AG04450 (cell line): ENCODE measurements at regions not wholly inside any gene's neighbourhood (a gene's known extent, or its start where the extent isn't known, plus 50 kb on each side); places are given as distances from the start of the nearest gene placed in this dataset.

Experiments used
- CTCF ChIA-PET: fragments of 300-600, 350-600 bp; formaldehyde crosslinking; extraction: SDS; loops from one replicate; lab custom pipeline; 2022; ENCODE audit warnings: antibody characterized with exemption, inconsistent platforms; lab: Charles Lee
- POLR2A ChIA-PET: fragments of 350-600 bp; formaldehyde crosslinking; extraction: SDS; loops from one replicate; lab custom pipeline; 2021; ENCODE audit warnings: antibody characterized with exemption, inconsistent platforms; lab: Yijun Ruan, JAX
- DNase-seq: peaks from one replicate; pipeline ENCODE4 v3.0.0-alpha.2; 2011; ENCODE audit warnings: low read depth, low spot score
- H3K27ac ChIP-seq: one replicate; pipeline ENCODE4 v1.5.1; 2012; ENCODE audit warnings: low read depth, low read length, control low read depth
- H3K27me3 ChIP-seq: one replicate; pipeline ENCODE4 v1.6.0; 2012; ENCODE audit warnings: low read length; ENCODE audit not compliant: control insufficient read depth, insufficient read depth
- H3K4me3 ChIP-seq: 2 replicates; pipeline ENCODE4 v1.5.1; 2011; ENCODE audit warnings: mild to moderate bottlenecking, low read depth, low read length, control low read depth
- H3K9me3 ChIP-seq: 2 replicates; pipeline ENCODE4 v1.5.1; 2012; ENCODE audit warnings: low read length; ENCODE audit not compliant: control insufficient read depth, insufficient read depth
- TF ChIP-seq, protein P1 (sequence below): IDR thresholded peaks from 2 replicates; pipeline ENCODE4 v1.5.1; 2011; ENCODE audit warnings: low read depth, low read length, control low read depth, inconsistent platforms

DNA sequence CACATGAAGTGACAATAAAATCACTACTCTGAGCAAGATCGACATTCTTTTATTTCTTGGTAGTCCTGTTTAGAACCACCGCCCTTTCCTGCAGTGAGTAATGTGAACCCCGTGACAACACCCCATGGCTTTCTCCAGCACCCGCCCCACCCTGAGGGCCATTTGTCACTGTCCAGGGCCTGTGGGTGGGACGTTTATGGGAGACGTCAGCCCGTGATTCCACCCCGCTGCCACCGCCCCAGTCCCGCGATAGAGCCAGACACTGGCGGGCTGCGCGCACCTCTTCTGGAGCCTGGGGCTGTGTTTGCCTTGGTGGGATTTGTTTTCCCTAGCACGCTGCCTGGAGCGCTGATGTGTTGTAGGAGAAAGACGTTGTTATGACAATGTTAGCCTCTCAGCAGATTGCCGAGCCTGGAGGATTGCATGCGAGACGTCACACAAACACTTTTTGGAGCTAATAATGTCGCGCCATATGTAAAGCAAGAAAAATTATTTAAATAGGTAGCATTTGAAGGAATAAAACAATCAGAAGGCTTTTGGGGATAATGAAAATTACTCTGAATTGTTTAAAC, 263.7 kb downstream of the TEX29 start:
- ChIA-PET POLR2A (no interaction called here), CTCF (no interaction called here)
- DNase-seq = no peak
- TF ChIP-seq, protein P1, sequence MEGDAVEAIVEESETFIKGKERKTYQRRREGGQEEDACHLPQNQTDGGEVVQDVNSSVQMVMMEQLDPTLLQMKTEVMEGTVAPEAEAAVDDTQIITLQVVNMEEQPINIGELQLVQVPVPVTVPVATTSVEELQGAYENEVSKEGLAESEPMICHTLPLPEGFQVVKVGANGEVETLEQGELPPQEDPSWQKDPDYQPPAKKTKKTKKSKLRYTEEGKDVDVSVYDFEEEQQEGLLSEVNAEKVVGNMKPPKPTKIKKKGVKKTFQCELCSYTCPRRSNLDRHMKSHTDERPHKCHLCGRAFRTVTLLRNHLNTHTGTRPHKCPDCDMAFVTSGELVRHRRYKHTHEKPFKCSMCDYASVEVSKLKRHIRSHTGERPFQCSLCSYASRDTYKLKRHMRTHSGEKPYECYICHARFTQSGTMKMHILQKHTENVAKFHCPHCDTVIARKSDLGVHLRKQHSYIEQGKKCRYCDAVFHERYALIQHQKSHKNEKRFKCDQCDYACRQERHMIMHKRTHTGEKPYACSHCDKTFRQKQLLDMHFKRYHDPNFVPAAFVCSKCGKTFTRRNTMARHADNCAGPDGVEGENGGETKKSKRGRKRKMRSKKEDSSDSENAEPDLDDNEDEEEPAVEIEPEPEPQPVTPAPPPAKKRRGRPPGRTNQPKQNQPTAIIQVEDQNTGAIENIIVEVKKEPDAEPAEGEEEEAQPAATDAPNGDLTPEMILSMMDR = no peak
- peaks cover 59% of the 10 kb centered on the region for H3K9me3 ChIP-seq
- no peak overlapping the region for H3K4me3 ChIP-seq
- H3K27ac ChIP-seq = no peak overlapping the region
- H3K27me3 ChIP-seq = no peaks in the 10 kb centered on the region

DNA sequence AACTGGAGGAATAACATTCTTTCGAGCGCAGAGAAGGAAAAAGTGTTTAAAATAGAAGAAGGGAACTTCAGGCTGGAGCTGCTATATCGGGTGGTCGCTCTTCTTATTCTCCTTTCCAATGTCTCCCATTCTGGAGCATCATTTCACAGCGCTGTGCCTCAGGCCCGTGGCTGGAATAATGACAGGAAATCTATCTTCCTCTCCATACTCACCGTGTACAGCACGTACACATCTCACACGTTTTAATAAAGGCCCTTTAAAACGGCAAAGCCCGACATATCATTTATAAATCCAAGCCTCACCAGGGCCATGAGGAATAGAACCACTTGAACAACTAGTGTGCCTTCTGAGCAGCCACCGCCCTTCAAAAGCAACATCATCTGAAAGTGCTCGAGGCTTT, 264.4 kb downstream of the TEX29 start:
- TF ChIP-seq, protein P1 = no peak
- CTCF ChIA-PET = no interaction called here
- H3K27ac ChIP-seq = no peak overlapping the region
- H3K27me3 ChIP-seq = no peaks in the 10 kb centered on the region
- no peak overlapping the region for H3K4me3 ChIP-seq
- POLR2A ChIA-PET = no interaction called here
- peaks cover 65% of the 10 kb centered on the region for H3K9me3 ChIP-seq
- DNase-seq = no peak

DNA sequence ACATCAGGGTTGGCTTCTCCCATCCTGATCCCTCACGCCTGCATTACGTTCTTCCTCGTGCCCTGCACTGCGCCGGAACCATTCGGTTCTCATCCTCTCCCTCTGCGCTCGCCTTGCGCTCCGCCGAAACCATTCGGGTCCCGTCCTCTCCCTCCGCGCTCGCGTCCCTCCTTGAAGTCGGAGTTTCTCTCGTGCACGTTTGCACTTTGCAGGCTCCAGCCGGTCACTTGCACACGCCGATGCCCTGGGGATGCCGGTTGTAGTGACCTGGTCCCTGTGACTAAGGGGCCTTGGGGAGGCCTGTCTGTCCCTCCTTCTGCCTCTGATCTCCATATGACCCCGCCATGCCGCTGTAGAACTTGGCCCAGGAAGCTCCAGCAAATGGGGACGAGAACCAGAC, 265.8 kb downstream of the TEX29 start:
- ChIA-PET POLR2A (no interaction called here), CTCF (no interaction called here)
- no peak for DNase-seq
- TF ChIP-seq, protein P1 = no peak
- H3K9me3 ChIP-seq = peaks cover 68% of the 10 kb centered on the region
- H3K27me3 ChIP-seq = no peaks in the 10 kb centered on the region
- no peak overlapping the region for H3K4me3 ChIP-seq
- H3K27ac ChIP-seq = no peak overlapping the region

DNA sequence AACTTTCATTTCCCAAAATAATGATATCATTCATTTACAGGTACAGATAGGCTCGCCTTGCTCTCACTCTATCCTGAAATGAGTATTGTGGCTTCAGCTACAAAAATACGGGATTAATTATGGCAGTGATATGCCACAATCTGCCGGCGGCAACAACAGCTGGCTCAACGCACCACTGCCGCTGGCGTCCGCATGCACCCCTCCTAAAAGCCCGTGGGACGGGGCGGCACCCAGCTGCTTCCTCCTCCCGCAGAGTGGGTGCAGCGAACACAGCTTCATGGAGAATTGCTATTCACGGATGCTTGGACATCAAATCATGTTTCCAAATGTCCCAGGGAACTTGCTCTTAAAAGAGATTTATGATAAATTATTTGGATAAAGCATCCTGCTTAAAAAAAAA, 266.8 kb downstream of the TEX29 start:
- H3K27me3 ChIP-seq = no peaks in the 10 kb centered on the region
- H3K9me3 ChIP-seq = peaks cover 71% of the 10 kb centered on the region
- DNase-seq = no peak
- H3K27ac ChIP-seq = no peak overlapping the region
- no peak overlapping the region for H3K4me3 ChIP-seq
- TF ChIP-seq, protein P1 = no peak
- CTCF ChIA-PET = no interaction called here
- POLR2A ChIA-PET = no interaction called here

DNA sequence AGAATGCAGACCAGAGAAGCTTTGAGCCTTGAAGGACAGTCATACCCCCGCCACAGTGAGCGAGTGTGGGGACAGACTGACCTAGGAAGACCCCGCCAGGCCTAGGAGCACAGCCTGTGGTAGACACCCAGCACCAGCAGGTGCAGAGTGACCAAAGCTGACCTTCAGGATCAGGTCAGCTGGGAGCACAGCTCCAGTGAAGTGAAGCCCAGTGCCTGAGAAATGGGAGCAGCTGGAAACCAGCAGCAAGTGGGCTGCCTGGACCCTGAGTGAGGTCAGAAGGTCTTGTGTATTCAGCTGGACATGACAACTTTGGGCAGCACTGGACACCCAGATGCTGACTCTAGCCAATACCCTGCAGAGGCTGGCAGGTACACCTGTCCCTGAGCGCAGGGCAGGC, 268.9 kb downstream of the TEX29 start:
- no peaks in the 10 kb centered on the region for H3K27me3 ChIP-seq
- ChIA-PET POLR2A (no interaction called here), CTCF (no interaction called here)
- TF ChIP-seq, protein P1 = no peak
- no peak for DNase-seq
- H3K4me3 ChIP-seq = no peak overlapping the region
- H3K9me3 ChIP-seq = peaks cover 60% of the 10 kb centered on the region
- H3K27ac ChIP-seq = no peak overlapping the region
